Ovary (tissue), 3 donors: ENCODE measurements at regions not wholly inside any gene's neighbourhood (a gene's known extent, or its start where the extent isn't known, plus 50 kb on each side); places are given as distances from the start of the nearest gene placed in this dataset.

Experiments used
- EP300 ChIP-seq: sonication (generic); formaldehyde crosslinking; IDR thresholded peaks from one replicate; pipeline ENCODE4 v1.6.1; 2017; ENCODE audit warnings: antibody characterized with exemption
- TF ChIP-seq, protein P1 (sequence below), 3 donors: fragments of 450-650 bp in 2 of 3; fragments of 200-600 bp in 1 of 3; IDR thresholded peaks; one replicate each; pipeline versions ENCODE4 v1.5.1 to v1.8.0; 2016 to 2022; ENCODE audit warnings: antibody characterized with exemption in 3 of 3, mild to moderate bottlenecking in 1 of 3
- donor health status: DM: no; HTN: no; CAD: no.

GRCh38 chr16:63578791-63579190 lies 1542.6 kb upstream of the CDH8 start:
- TF ChIP-seq, protein P1, sequence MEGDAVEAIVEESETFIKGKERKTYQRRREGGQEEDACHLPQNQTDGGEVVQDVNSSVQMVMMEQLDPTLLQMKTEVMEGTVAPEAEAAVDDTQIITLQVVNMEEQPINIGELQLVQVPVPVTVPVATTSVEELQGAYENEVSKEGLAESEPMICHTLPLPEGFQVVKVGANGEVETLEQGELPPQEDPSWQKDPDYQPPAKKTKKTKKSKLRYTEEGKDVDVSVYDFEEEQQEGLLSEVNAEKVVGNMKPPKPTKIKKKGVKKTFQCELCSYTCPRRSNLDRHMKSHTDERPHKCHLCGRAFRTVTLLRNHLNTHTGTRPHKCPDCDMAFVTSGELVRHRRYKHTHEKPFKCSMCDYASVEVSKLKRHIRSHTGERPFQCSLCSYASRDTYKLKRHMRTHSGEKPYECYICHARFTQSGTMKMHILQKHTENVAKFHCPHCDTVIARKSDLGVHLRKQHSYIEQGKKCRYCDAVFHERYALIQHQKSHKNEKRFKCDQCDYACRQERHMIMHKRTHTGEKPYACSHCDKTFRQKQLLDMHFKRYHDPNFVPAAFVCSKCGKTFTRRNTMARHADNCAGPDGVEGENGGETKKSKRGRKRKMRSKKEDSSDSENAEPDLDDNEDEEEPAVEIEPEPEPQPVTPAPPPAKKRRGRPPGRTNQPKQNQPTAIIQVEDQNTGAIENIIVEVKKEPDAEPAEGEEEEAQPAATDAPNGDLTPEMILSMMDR (IDR thresholded peaks at IDR 0.05), result no peak
- TF ChIP-seq EP300, result no peak
